Inferior parietal cortex (tissue), 1 donor: ENCODE measurements at regions not wholly inside any gene's neighbourhood (a gene's known extent, or its start where the extent isn't known, plus 50 kb on each side); places are given as distances from the start of the nearest gene placed in this dataset.

Source experiments
- DNase-seq: peaks from one replicate; pipeline ENCODE4 v3.0.0-alpha.2; 2016; ENCODE audit errors: extremely low spot score

GRCh38 chr2:138105358-138105757 lies 141.1 kb downstream of the HNMT start:
- no peak for DNase-seq

GRCh38 chr2:138106606-138107005 lies 142.3 kb downstream of the HNMT start:
- DNase-seq, result no peak

GRCh38 chr2:138107288-138107687 lies 143.0 kb downstream of the HNMT start:
- DNase-seq, result no peak

GRCh38 chr2:138110453-138111083 lies 146.3 kb downstream of the HNMT start:
- no peak for DNase-seq

GRCh38 chr2:138112536-138112935 lies 148.3 kb downstream of the HNMT start:
- no peak for DNase-seq

GRCh38 chr2:138113871-138114525 lies 149.7 kb downstream of the HNMT start:
- DNase-seq, result no peak

GRCh38 chr2:138115666-138116065 lies 151.4 kb downstream of the HNMT start:
- no peak for DNase-seq

- no peak for DNase-seq
Observed at GRCh38 chr2:138116456-138116855, 152.2 kb downstream of the HNMT start.

- no peak for DNase-seq
Observed at GRCh38 chr2:138121666-138122661, 157.7 kb downstream of the HNMT start.

GRCh38 chr2:138122891-138123290 lies 158.6 kb downstream of the HNMT start:
- no peak for DNase-seq

- DNase-seq, result no peak
Observed at GRCh38 chr2:138123741-138124140, 159.5 kb downstream of the HNMT start.

- DNase-seq, result no peak
Observed at GRCh38 chr2:138124521-138124920, 160.2 kb downstream of the HNMT start.

- no peak for DNase-seq
Observed at GRCh38 chr2:138125306-138126288, 161.3 kb downstream of the HNMT start.

- DNase-seq, result no peak
Observed at GRCh38 chr2:138132108-138132507, 167.8 kb downstream of the HNMT start.

GRCh38 chr2:138137949-138138348 lies 173.7 kb downstream of the HNMT start:
- no peak for DNase-seq

GRCh38 chr2:138147796-138148195 lies 183.5 kb downstream of the HNMT start:
- no peak for DNase-seq

GRCh38 chr2:138155304-138155703 lies 191.0 kb downstream of the HNMT start:
- no peak for DNase-seq

GRCh38 chr2:138157372-138157771 lies 193.1 kb downstream of the HNMT start:
- DNase-seq, result no peak

GRCh38 chr2:138170485-138170884 lies 206.2 kb downstream of the HNMT start:
- no peak for DNase-seq

GRCh38 chr2:138171244-138171643 lies 207.0 kb downstream of the HNMT start:
- DNase-seq, result no peak

GRCh38 chr2:138175066-138175465 lies 210.8 kb downstream of the HNMT start:
- DNase-seq, result no peak
